Loucy (cell line): ENCODE measurements at regions not wholly inside any gene's neighbourhood (a gene's known extent, or its start where the extent isn't known, plus 50 kb on each side); places are given as distances from the start of the nearest gene placed in this dataset.

ENCODE experiments used
- EZH2phosphoT487 ChIP-seq: fragments of 200-600 bp; IDR thresholded peaks from 2 replicates; pipeline ENCODE4 v1.6.1; 2018; ENCODE audit warnings: antibody characterized with exemption, mild to moderate bottlenecking, moderate library complexity, borderline replicate concordance
- TF ChIP-seq, protein P1 (sequence below): fragments of 200-600 bp; sonication (generic); conservative IDR thresholded peaks from 2 replicates; pipeline ENCODE4 v1.5.1; 2014; ENCODE audit warnings: mild to moderate bottlenecking, antibody characterized with exemption, low read length

GRCh38 chr20:60762386-60762785 lies 489.7 kb upstream of the CDH4 start:
- TF ChIP-seq, protein P1, sequence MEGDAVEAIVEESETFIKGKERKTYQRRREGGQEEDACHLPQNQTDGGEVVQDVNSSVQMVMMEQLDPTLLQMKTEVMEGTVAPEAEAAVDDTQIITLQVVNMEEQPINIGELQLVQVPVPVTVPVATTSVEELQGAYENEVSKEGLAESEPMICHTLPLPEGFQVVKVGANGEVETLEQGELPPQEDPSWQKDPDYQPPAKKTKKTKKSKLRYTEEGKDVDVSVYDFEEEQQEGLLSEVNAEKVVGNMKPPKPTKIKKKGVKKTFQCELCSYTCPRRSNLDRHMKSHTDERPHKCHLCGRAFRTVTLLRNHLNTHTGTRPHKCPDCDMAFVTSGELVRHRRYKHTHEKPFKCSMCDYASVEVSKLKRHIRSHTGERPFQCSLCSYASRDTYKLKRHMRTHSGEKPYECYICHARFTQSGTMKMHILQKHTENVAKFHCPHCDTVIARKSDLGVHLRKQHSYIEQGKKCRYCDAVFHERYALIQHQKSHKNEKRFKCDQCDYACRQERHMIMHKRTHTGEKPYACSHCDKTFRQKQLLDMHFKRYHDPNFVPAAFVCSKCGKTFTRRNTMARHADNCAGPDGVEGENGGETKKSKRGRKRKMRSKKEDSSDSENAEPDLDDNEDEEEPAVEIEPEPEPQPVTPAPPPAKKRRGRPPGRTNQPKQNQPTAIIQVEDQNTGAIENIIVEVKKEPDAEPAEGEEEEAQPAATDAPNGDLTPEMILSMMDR = no peak
- TF ChIP-seq EZH2phosphoT487 = no peak
